ENCODE measurements at regions not wholly inside any gene's neighbourhood (a gene's known extent, or its start where the extent isn't known, plus 50 kb on each side); places are given as distances from the start of the nearest gene placed in this dataset.

DNA sequence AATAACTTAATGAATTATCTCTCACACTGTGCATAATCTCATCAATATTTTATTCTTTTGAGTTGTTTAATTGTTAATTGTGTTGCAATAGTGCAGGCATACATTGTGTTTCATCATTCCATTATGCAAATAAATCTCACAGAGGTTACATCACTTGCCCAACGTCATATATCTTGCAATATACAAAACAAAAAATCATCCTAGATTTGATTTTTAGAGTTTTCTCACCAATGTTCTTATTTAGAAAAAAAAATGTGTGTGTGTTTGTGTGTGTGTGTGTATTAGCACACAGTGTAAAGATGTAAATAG, 662.5 kb upstream of the GBE1 start:
- TF ChIP-seq, protein P1, sequence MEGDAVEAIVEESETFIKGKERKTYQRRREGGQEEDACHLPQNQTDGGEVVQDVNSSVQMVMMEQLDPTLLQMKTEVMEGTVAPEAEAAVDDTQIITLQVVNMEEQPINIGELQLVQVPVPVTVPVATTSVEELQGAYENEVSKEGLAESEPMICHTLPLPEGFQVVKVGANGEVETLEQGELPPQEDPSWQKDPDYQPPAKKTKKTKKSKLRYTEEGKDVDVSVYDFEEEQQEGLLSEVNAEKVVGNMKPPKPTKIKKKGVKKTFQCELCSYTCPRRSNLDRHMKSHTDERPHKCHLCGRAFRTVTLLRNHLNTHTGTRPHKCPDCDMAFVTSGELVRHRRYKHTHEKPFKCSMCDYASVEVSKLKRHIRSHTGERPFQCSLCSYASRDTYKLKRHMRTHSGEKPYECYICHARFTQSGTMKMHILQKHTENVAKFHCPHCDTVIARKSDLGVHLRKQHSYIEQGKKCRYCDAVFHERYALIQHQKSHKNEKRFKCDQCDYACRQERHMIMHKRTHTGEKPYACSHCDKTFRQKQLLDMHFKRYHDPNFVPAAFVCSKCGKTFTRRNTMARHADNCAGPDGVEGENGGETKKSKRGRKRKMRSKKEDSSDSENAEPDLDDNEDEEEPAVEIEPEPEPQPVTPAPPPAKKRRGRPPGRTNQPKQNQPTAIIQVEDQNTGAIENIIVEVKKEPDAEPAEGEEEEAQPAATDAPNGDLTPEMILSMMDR (conservative IDR thresholded peaks at IDR 0.05; ENCODE audit: low read depth, low read length): no peak
- TF ChIP-seq EZH2phosphoT487 (IDR thresholded peaks at IDR 0.05; ENCODE audit: borderline replicate concordance, low read length) (no peak), EZH2 (IDR thresholded peaks at IDR 0.05; ENCODE audit: low read length, unreplicated experiment) (no peak)

All from PC-3 (cell line).